ENCODE measurements at regions not wholly inside any gene's neighbourhood (a gene's known extent, or its start where the extent isn't known, plus 50 kb on each side); places are given as distances from the start of the nearest gene placed in this dataset.

GRCh38 chr15:46278062-46278461 lies 643.2 kb downstream of the SQOR start:
- Mint-ChIP-seq H3K27ac (no peak overlapping the region), H3K9me3 (ENCODE audit: low read depth) (no peaks in the 10 kb centered on the region), H3K36me3 (no peaks in the 10 kb centered on the region), H3K4me3 (no peak overlapping the region), H3K4me1 (ENCODE audit: low read depth) (no peaks in the 10 kb centered on the region), H3K27me3 (no peaks in the 10 kb centered on the region)

GRCh38 chr15:46278486-46279090 lies 643.8 kb downstream of the SQOR start:
- no peaks in the 10 kb centered on the region for H3K4me1 Mint-ChIP-seq (ENCODE audit: low read depth)
- no peak overlapping the region for H3K27ac Mint-ChIP-seq
- no peaks in the 10 kb centered on the region for H3K9me3 Mint-ChIP-seq (ENCODE audit: low read depth)
- no peaks in the 10 kb centered on the region for H3K27me3 Mint-ChIP-seq
- no peak overlapping the region for H3K4me3 Mint-ChIP-seq
- H3K36me3 Mint-ChIP-seq, result no peaks in the 10 kb centered on the region

- no peaks in the 10 kb centered on the region for H3K4me1 Mint-ChIP-seq (ENCODE audit: low read depth)
- no peaks in the 10 kb centered on the region for H3K27me3 Mint-ChIP-seq
- H3K27ac Mint-ChIP-seq, result no peak overlapping the region
- H3K4me3 Mint-ChIP-seq, result no peak overlapping the region
- H3K36me3 Mint-ChIP-seq, result no peaks in the 10 kb centered on the region
- H3K9me3 Mint-ChIP-seq (ENCODE audit: low read depth), result no peaks in the 10 kb centered on the region
These were observed 646.1 kb downstream of the SQOR start for GRCh38 chr15:46280762-46281542.

- H3K9me3 Mint-ChIP-seq (ENCODE audit: low read depth), result no peaks in the 10 kb centered on the region
- H3K27ac Mint-ChIP-seq, result no peak overlapping the region
- H3K4me1 Mint-ChIP-seq (ENCODE audit: low read depth), result no peaks in the 10 kb centered on the region
- H3K36me3 Mint-ChIP-seq, result no peaks in the 10 kb centered on the region
- no peak overlapping the region for H3K4me3 Mint-ChIP-seq
- H3K27me3 Mint-ChIP-seq, result peaks cover 5% of the 10 kb centered on the region
These were observed 658.7 kb downstream of the SQOR start for GRCh38 chr15:46293550-46293949.

GRCh38 chr15:46296002-46296401 lies 661.2 kb downstream of the SQOR start:
- no peaks in the 10 kb centered on the region for H3K4me1 Mint-ChIP-seq (ENCODE audit: low read depth)
- H3K36me3 Mint-ChIP-seq, result no peaks in the 10 kb centered on the region
- no peak overlapping the region for H3K4me3 Mint-ChIP-seq
- peaks cover 1% of the 10 kb centered on the region for H3K27me3 Mint-ChIP-seq
- no peaks in the 10 kb centered on the region for H3K9me3 Mint-ChIP-seq (ENCODE audit: low read depth)
- H3K27ac Mint-ChIP-seq, result no peak overlapping the region

- Mint-ChIP-seq H3K4me1 (ENCODE audit: low read depth) (no peaks in the 10 kb centered on the region), H3K36me3 (no peaks in the 10 kb centered on the region), H3K27ac (no peak overlapping the region), H3K9me3 (ENCODE audit: low read depth) (no peaks in the 10 kb centered on the region), H3K27me3 (no peaks in the 10 kb centered on the region), H3K4me3 (no peak overlapping the region)
These were observed 662.0 kb downstream of the SQOR start for GRCh38 chr15:46296797-46297196.

GRCh38 chr15:46297766-46298165 lies 662.9 kb downstream of the SQOR start:
- Mint-ChIP-seq H3K27ac (no peak overlapping the region), H3K36me3 (no peaks in the 10 kb centered on the region), H3K27me3 (no peaks in the 10 kb centered on the region), H3K4me1 (ENCODE audit: low read depth) (no peaks in the 10 kb centered on the region), H3K4me3 (no peak overlapping the region), H3K9me3 (ENCODE audit: low read depth) (no peaks in the 10 kb centered on the region)

- H3K9me3 Mint-ChIP-seq (ENCODE audit: low read depth), result no peaks in the 10 kb centered on the region
These were observed 665.9 kb downstream of the SQOR start for GRCh38 chr15:46300716-46301115.

GRCh38 chr15:46301291-46301690 lies 666.5 kb downstream of the SQOR start:
- H3K9me3 Mint-ChIP-seq (ENCODE audit: low read depth), result no peaks in the 10 kb centered on the region

More at GRCh38 chr15:46300716-46301115, 665.9 kb downstream of the SQOR start:
- Mint-ChIP-seq H3K27ac (no peak overlapping the region), H3K27me3 (no peaks in the 10 kb centered on the region), H3K4me1 (ENCODE audit: low read depth) (no peaks in the 10 kb centered on the region), H3K36me3 (no peaks in the 10 kb centered on the region), H3K4me3 (no peak overlapping the region)

GRCh38 chr15:46301826-46302225 lies 667.0 kb downstream of the SQOR start:
- Mint-ChIP-seq H3K27ac (no peak overlapping the region), H3K4me3 (no peak overlapping the region), H3K4me1 (ENCODE audit: low read depth) (no peaks in the 10 kb centered on the region), H3K9me3 (ENCODE audit: low read depth) (no peaks in the 10 kb centered on the region), H3K36me3 (no peaks in the 10 kb centered on the region), H3K27me3 (no peaks in the 10 kb centered on the region)

More at GRCh38 chr15:46301291-46301690, 666.5 kb downstream of the SQOR start:
- Mint-ChIP-seq H3K4me1 (ENCODE audit: low read depth) (no peaks in the 10 kb centered on the region), H3K36me3 (no peaks in the 10 kb centered on the region), H3K27ac (no peak overlapping the region), H3K27me3 (no peaks in the 10 kb centered on the region), H3K4me3 (no peak overlapping the region)

- no peaks in the 10 kb centered on the region for H3K9me3 Mint-ChIP-seq (ENCODE audit: low read depth)
- no peaks in the 10 kb centered on the region for H3K36me3 Mint-ChIP-seq
- no peaks in the 10 kb centered on the region for H3K4me1 Mint-ChIP-seq (ENCODE audit: low read depth)
- no peaks in the 10 kb centered on the region for H3K27me3 Mint-ChIP-seq
- H3K4me3 Mint-ChIP-seq, result no peak overlapping the region
- no peak overlapping the region for H3K27ac Mint-ChIP-seq
These were observed 669.5 kb downstream of the SQOR start for GRCh38 chr15:46304321-46304720.

- Mint-ChIP-seq H3K4me3 (no peak overlapping the region), H3K36me3 (no peaks in the 10 kb centered on the region), H3K27ac (no peak overlapping the region), H3K9me3 (ENCODE audit: low read depth) (no peaks in the 10 kb centered on the region), H3K4me1 (ENCODE audit: low read depth) (no peaks in the 10 kb centered on the region), H3K27me3 (no peaks in the 10 kb centered on the region)
These were observed 672.9 kb downstream of the SQOR start for GRCh38 chr15:46307746-46308145.

- no peak overlapping the region for H3K27ac Mint-ChIP-seq
- H3K9me3 Mint-ChIP-seq (ENCODE audit: low read depth), result no peaks in the 10 kb centered on the region
- H3K4me3 Mint-ChIP-seq, result no peak overlapping the region
- no peaks in the 10 kb centered on the region for H3K27me3 Mint-ChIP-seq
- no peaks in the 10 kb centered on the region for H3K36me3 Mint-ChIP-seq
- no peaks in the 10 kb centered on the region for H3K4me1 Mint-ChIP-seq (ENCODE audit: low read depth)
These were observed 675.1 kb downstream of the SQOR start for GRCh38 chr15:46309914-46310313.

- Mint-ChIP-seq H3K9me3 (ENCODE audit: low read depth) (no peaks in the 10 kb centered on the region), H3K27ac (no peak overlapping the region), H3K27me3 (no peaks in the 10 kb centered on the region), H3K36me3 (no peaks in the 10 kb centered on the region), H3K4me3 (no peak overlapping the region), H3K4me1 (ENCODE audit: low read depth) (no peaks in the 10 kb centered on the region)
These were observed 677.4 kb downstream of the SQOR start for GRCh38 chr15:46312133-46312740.

- no peak overlapping the region for H3K4me3 Mint-ChIP-seq
- H3K9me3 Mint-ChIP-seq (ENCODE audit: low read depth), result no peaks in the 10 kb centered on the region
- no peaks in the 10 kb centered on the region for H3K4me1 Mint-ChIP-seq (ENCODE audit: low read depth)
- H3K27ac Mint-ChIP-seq, result no peak overlapping the region
- H3K36me3 Mint-ChIP-seq, result no peaks in the 10 kb centered on the region
- H3K27me3 Mint-ChIP-seq, result no peaks in the 10 kb centered on the region
These were observed 680.6 kb downstream of the SQOR start for GRCh38 chr15:46315434-46315833.

All from activated naive CD8-positive, alpha-beta T cell (primary cell).